GM12801 (cell line): ENCODE measurements at regions not wholly inside any gene's neighbourhood (a gene's known extent, or its start where the extent isn't known, plus 50 kb on each side); places are given as distances from the start of the nearest gene placed in this dataset.

Experiments
- CTCF ChIP-seq: IDR thresholded peaks from one replicate; pipeline ENCODE4 v1.5.1; 2011; ENCODE audit warnings: control low read depth; ENCODE audit not compliant: insufficient read length; ENCODE audit errors: extremely low read depth

- no peak for TF ChIP-seq CTCF
Measured at GRCh38 chr6:134457941-134458340, 140.0 kb upstream of the SGK1 start.

- TF ChIP-seq CTCF, result no peak
Measured at GRCh38 chr6:134456226-134456625, 138.3 kb upstream of the SGK1 start.

- no peak for TF ChIP-seq CTCF
Measured at GRCh38 chr6:134455319-134455718, 137.4 kb upstream of the SGK1 start.

GRCh38 chr6:134454794-134455193 lies 136.9 kb upstream of the SGK1 start:
- no peak for TF ChIP-seq CTCF

- no peak for TF ChIP-seq CTCF
Measured at GRCh38 chr6:134453792-134454510, 136.0 kb upstream of the SGK1 start.

- no peak for TF ChIP-seq CTCF
Measured at GRCh38 chr6:134452906-134453305, 135.0 kb upstream of the SGK1 start.

- no peak for TF ChIP-seq CTCF
Measured at GRCh38 chr6:134451529-134451928, 133.6 kb upstream of the SGK1 start.
